HuH-7.5 (cell line): ENCODE measurements at regions not wholly inside any gene's neighbourhood (a gene's known extent, or its start where the extent isn't known, plus 50 kb on each side); places are given as distances from the start of the nearest gene placed in this dataset.

Experiments used
- DNase-seq: peaks from one replicate; pipeline ENCODE4 v3.0.0; 2011; ENCODE audit warnings: low spot score

GRCh38 chr20:48463916-48464315 lies 363.9 kb downstream of the PREX1 start:
- no peak for DNase-seq

GRCh38 chr20:48463096-48463720 lies 364.6 kb downstream of the PREX1 start:
- no peak for DNase-seq

GRCh38 chr20:48461735-48462119 lies 366.1 kb downstream of the PREX1 start:
- no peak for DNase-seq

- no peak for DNase-seq
Observed at GRCh38 chr20:48461091-48461734, 366.6 kb downstream of the PREX1 start.

GRCh38 chr20:48460681-48461080 lies 367.1 kb downstream of the PREX1 start:
- no peak for DNase-seq

GRCh38 chr20:48459722-48460395 lies 367.9 kb downstream of the PREX1 start:
- no peak for DNase-seq

- DNase-seq, result no peak
Observed at GRCh38 chr20:48458601-48459385, 369.0 kb downstream of the PREX1 start.

- DNase-seq, result no peak
Observed at GRCh38 chr20:48458003-48458377, 369.8 kb downstream of the PREX1 start.

- no peak for DNase-seq
Observed at GRCh38 chr20:48457193-48458002, 370.4 kb downstream of the PREX1 start.

GRCh38 chr20:48456366-48457192 lies 371.2 kb downstream of the PREX1 start:
- DNase-seq, result no peak

- no peak for DNase-seq
Observed at GRCh38 chr20:48455651-48456365, 372.0 kb downstream of the PREX1 start.

GRCh38 chr20:48454671-48455490 lies 372.9 kb downstream of the PREX1 start:
- no peak for DNase-seq

GRCh38 chr20:48453477-48454093 lies 374.2 kb downstream of the PREX1 start:
- DNase-seq, result no peak

- DNase-seq, result no peak
Observed at GRCh38 chr20:48451401-48451800, 376.4 kb downstream of the PREX1 start.

- DNase-seq, result no peak
Observed at GRCh38 chr20:48448666-48449600, 378.9 kb downstream of the PREX1 start.

- no peak for DNase-seq
Observed at GRCh38 chr20:48447456-48447855, 380.3 kb downstream of the PREX1 start.

- no peak for DNase-seq
Observed at GRCh38 chr20:48445827-48446226, 382.0 kb downstream of the PREX1 start.

- no peak for DNase-seq
Observed at GRCh38 chr20:48444249-48444648, 383.6 kb downstream of the PREX1 start.
